Pons (tissue), 1 donor: ENCODE measurements at regions not wholly inside any gene's neighbourhood (a gene's known extent, or its start where the extent isn't known, plus 50 kb on each side); places are given as distances from the start of the nearest gene placed in this dataset.
A peak's percentile ranks its signal among the peaks of the same experiment; 100 is the strongest.

Experiments used
- DNase-seq: peaks from one replicate; pipeline ENCODE4 v3.0.0-alpha.2; 2016; ENCODE audit warnings: low spot score

GRCh38 chr3:46113608-46114007, 86.3 kb upstream of the XCR1 start:
- DNase-seq, result no peak

GRCh38 chr3:46112984-46113383, 85.7 kb upstream of the XCR1 start:
- no peak for DNase-seq

GRCh38 chr3:46112296-46112695, 85.0 kb upstream of the XCR1 start:
- DNase-seq, result no peak

GRCh38 chr3:46110701-46111493, 83.6 kb upstream of the XCR1 start:
- DNase-seq, result peak; percentile 85

GRCh38 chr3:46107682-46108081, 80.4 kb upstream of the XCR1 start:
- no peak for DNase-seq

GRCh38 chr3:46105306-46105919, 78.1 kb upstream of the XCR1 start:
- no peak for DNase-seq

GRCh38 chr3:46104706-46105105, 77.4 kb upstream of the XCR1 start:
- no peak for DNase-seq

- DNase-seq, result no peak
These were observed 75.5 kb upstream of the XCR1 start for GRCh38 chr3:46102780-46103130.

GRCh38 chr3:46102059-46102779, 74.9 kb upstream of the XCR1 start:
- no peak for DNase-seq

GRCh38 chr3:46100812-46101211, 73.5 kb upstream of the XCR1 start:
- peak; percentile 83 for DNase-seq

GRCh38 chr3:46098319-46098761, 71.1 kb upstream of the XCR1 start:
- peak; percentile 61 for DNase-seq

- peak; percentile 28 for DNase-seq
These were observed 70.5 kb upstream of the XCR1 start for GRCh38 chr3:46097691-46098241.

GRCh38 chr3:46096781-46097180, 69.5 kb upstream of the XCR1 start:
- no peak for DNase-seq

- no peak for DNase-seq
These were observed 69.1 kb upstream of the XCR1 start for GRCh38 chr3:46096336-46096735.

- peak; percentile 61 for DNase-seq
These were observed 68.0 kb upstream of the XCR1 start for GRCh38 chr3:46095307-46095706.

GRCh38 chr3:46094506-46094905, 67.2 kb upstream of the XCR1 start:
- no peak for DNase-seq

GRCh38 chr3:46093966-46094365, 66.7 kb upstream of the XCR1 start:
- no peak for DNase-seq

- no peak for DNase-seq
These were observed 66.2 kb upstream of the XCR1 start for GRCh38 chr3:46093327-46093942.

- no peak for DNase-seq
These were observed 65.4 kb upstream of the XCR1 start for GRCh38 chr3:46092702-46093080.

- no peak for DNase-seq
These were observed 64.7 kb upstream of the XCR1 start for GRCh38 chr3:46091741-46092701.

GRCh38 chr3:46091046-46091445, 63.8 kb upstream of the XCR1 start:
- peak; percentile 30 for DNase-seq
